ENCODE measurements at regions not wholly inside any gene's neighbourhood (a gene's known extent, or its start where the extent isn't known, plus 50 kb on each side); places are given as distances from the start of the nearest gene placed in this dataset.

DNA sequence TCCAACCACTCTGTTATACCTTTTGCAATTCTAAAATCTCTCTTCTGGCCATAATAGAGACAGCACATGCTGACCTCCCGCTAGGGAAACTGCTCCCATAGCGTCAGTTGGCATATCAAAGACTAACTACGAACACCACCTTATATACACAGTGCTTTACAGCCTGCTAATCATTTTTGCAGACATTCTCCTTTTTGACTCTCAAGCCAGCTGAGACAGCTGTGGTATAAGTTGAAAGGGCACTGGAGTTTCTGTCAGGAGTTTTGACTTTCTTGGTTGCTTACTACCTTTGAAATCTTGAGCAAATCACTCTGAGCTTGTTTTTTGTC, 160.2 kb upstream of the TBCA start:
- H3K4me1 ChIP-seq: no peaks in the 10 kb centered on the region
- no peak for TF ChIP-seq POLR2A (IDR thresholded peaks at IDR 0.05)
- TF ChIP-seq CTCF (IDR thresholded peaks at IDR 0.05 in 4 of 5, conservative IDR thresholded peaks at IDR 0.05 in 1 of 5): no peak
- H3K27ac ChIP-seq: no peak overlapping the region
- intact Hi-C loops (cut with DNase I; ENCODE audit: low total_unique reads) (no loop called here), in situ Hi-C loops (cut with MboI; ENCODE audit: low sequenced_read_pairs in 4 of 4) (no loop called here)
- H3K4me3 ChIP-seq: no peak overlapping the region
- no peak for ATAC-seq
- no peaks in the 10 kb centered on the region for H3K27me3 ChIP-seq
- no peaks in the 10 kb centered on the region for H3K9me3 ChIP-seq
- no peaks in the 10 kb centered on the region for H3K36me3 ChIP-seq
- DNase-seq: no peak

DNA sequence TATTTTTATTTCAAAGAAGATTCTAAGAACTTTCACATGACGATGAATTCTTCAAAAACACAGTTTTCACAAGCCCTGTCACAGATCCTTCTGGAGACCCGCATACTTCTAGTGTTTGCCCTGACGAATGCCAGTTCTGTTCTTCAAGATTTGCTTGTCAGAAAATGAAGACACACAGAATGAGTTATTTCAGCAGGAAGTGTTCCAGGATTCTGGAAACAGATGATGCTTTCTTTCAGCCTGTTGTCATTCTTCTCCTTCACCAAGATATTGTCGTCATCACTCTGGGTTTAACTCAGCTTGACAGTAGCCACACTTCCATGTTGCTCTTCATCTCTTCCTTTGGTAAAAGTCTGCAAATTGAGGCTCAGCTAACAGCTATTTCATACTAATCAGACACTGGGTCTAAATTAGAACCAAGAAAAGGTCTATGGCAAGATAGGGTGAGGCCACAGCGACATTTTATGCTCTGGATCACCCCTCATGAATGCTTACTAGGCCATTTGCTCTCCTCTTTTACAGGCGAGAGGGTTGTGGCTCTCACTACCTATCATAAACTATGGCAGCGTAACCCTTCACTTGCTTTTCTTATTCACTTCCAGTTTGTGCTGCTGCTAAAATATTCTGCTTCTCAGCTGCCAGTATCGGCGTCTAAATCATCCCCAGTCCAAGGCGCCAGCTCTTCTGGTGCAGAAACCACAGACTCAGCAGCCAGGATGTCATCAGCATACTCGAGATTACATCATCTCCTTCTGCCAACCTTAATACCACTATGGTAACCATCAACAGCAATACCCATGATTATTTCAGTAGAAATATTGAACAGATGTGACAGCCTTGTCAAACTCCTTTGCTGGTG, 159.6 kb upstream of the TBCA start:
- no peaks in the 10 kb centered on the region for H3K9me3 ChIP-seq
- H3K4me3 ChIP-seq: no peak overlapping the region
- TF ChIP-seq CTCF (IDR thresholded peaks at IDR 0.05 in 4 of 5, conservative IDR thresholded peaks at IDR 0.05 in 1 of 5): no peak
- no peak for TF ChIP-seq POLR2A (IDR thresholded peaks at IDR 0.05)
- H3K4me1 ChIP-seq: no peaks in the 10 kb centered on the region
- H3K27me3 ChIP-seq: no peaks in the 10 kb centered on the region
- H3K27ac ChIP-seq: no peak overlapping the region
- no peak for ATAC-seq
- in situ Hi-C loops (cut with MboI; ENCODE audit: low sequenced_read_pairs in 4 of 4): no loop called here
- intact Hi-C loops (cut with DNase I; ENCODE audit: low total_unique reads): no loop called here
- no peak for DNase-seq
- no peaks in the 10 kb centered on the region for H3K36me3 ChIP-seq

DNA sequence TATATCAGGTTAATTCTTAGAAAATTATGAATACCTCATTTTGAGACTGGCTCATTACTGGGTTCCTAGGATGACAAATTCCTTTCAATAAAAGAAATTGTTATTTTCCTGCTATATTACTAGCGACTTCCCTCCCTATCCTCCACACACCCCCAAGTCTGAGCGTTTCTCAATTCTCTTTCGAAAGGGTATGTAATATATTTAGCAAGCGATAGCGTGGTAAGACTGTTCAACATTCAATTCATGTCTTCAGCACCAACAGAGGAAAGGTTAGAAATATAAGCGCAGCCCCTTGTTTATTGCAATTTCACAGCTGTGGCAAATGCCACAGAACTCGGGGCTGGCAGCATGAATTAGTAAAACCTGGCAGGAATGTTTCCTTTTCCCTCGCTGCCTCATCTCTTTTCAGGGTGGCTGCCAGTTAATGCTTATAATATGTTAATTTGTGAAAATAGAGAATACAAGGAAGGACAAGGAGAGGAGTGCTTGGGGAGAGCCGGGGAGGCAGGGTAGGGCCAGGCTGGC, 152.7 kb upstream of the TBCA start:
- intact Hi-C loops (cut with DNase I; ENCODE audit: low total_unique reads) (no loop called here), in situ Hi-C loops (cut with MboI; ENCODE audit: low sequenced_read_pairs in 4 of 4) (no loop called here)
- Histone ChIP-seq H3K27me3 (peaks cover 0 to 5% (median 4%) of the 10 kb centered on the region in 3 donors), H3K27ac (no peak overlapping the region), H3K4me3 (no peak overlapping the region), H3K9me3 (no peaks in the 10 kb centered on the region), H3K36me3 (no peaks in the 10 kb centered on the region), H3K4me1 (no peaks in the 10 kb centered on the region)
- DNase-seq (no peak), ATAC-seq (no peak)
- TF ChIP-seq CTCF (IDR thresholded peaks at IDR 0.05 in 4 of 5, conservative IDR thresholded peaks at IDR 0.05 in 1 of 5) (no peak), POLR2A (IDR thresholded peaks at IDR 0.05) (no peak)

DNA sequence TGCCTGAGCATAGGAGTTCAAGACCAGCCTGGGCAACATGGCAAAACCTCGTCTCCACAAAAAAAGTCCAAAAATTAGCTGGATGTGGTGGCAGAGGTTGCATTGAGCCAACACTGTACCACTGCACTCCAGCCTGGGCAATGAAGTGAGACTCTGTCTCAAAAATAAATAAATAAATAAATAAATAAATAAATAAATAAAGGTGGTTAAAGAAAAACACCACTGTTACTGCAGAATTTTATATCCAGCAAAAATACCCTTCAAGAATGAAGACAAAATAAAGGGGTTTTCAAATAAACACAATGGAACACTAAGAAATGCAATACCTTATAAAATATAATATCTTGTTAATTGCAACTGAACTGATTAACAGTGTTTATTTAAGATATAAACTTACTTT, 150.2 kb upstream of the TBCA start:
- no peak for TF ChIP-seq POLR2A (IDR thresholded peaks at IDR 0.05)
- Histone ChIP-seq H3K4me3 (no peak overlapping the region), H3K9me3 (no peaks in the 10 kb centered on the region), H3K27ac (no peak overlapping the region), H3K4me1 (no peaks in the 10 kb centered on the region), H3K27me3 (peaks cover 0 to 5% (median 4%) of the 10 kb centered on the region in 3 donors), H3K36me3 (no peaks in the 10 kb centered on the region)
- DNase-seq (no peak), ATAC-seq (no peak)
- in situ Hi-C loops (cut with MboI; ENCODE audit: low sequenced_read_pairs in 4 of 4) (no loop called here), intact Hi-C loops (cut with DNase I; ENCODE audit: low total_unique reads) (no loop called here)

DNA sequence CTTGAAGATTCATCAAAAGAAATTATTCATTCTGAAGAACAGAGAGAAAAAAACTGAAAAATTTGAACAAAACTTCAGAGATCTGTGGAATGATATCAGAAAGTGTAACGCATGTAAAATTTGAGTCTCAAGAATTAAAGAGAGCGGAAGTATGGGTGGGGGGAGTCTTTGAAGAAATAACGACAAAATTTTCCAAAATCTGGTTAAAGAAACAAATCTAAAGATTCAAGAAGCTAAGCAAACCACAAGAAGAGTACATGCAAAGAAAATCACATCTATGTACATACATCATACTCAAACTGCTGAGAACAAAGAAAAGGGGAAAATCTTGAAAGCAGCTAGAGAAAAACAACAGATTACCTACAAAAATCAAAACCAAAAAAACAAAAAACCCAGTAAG, 149.4 kb upstream of the TBCA start:
- Histone ChIP-seq H3K9me3 (no peaks in the 10 kb centered on the region), H3K27ac (no peak overlapping the region), H3K27me3 (peaks cover 0 to 5% (median 4%) of the 10 kb centered on the region in 3 donors), H3K4me1 (no peaks in the 10 kb centered on the region), H3K36me3 (no peaks in the 10 kb centered on the region), H3K4me3 (no peak overlapping the region)
- TF ChIP-seq CTCF (IDR thresholded peaks at IDR 0.05 in 4 of 5, conservative IDR thresholded peaks at IDR 0.05 in 1 of 5) (no peak), POLR2A (IDR thresholded peaks at IDR 0.05) (no peak)
- DNase-seq (no peak), ATAC-seq (no peak)
- intact Hi-C loops (cut with DNase I; ENCODE audit: low total_unique reads): no loop called here
- in situ Hi-C loops (cut with MboI; ENCODE audit: low sequenced_read_pairs in 4 of 4): no loop called here
